ENCODE measurements at regions not wholly inside any gene's neighbourhood (a gene's known extent, or its start where the extent isn't known, plus 50 kb on each side); places are given as distances from the start of the nearest gene placed in this dataset.

GRCh38 chr1:183711741-183712361 lies 58.7 kb upstream of the APOBEC4 start:
- DNase-seq (ENCODE audit: low spot score) = peak; percentile 40

DNA sequence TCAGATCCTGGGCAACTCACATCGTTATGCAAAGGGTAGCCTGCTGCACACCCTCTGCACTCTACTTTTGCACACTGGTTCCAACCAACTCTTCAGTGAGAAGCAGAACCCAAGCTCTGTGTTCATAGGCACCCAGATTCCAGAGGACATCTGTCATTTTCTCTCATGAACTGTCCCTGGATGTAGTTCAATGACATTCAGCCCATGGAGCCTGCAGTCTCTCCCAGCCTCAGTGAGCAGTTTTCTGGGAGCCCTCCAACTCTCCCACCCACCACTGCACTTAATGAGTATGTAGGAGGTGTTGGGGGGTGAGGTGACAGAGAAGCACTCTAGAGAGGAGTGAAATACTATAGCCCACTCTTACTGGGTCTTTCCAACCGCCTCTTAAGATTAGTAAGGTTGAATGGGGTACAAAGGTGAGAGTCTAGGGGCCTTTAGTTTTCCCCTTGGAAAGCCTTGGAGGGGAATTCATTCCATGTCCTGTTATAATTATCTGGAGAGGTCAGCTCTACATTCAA lies 58.1 kb upstream of the APOBEC4 start:
- DNase-seq (ENCODE audit: low spot score) = no peak

DNA sequence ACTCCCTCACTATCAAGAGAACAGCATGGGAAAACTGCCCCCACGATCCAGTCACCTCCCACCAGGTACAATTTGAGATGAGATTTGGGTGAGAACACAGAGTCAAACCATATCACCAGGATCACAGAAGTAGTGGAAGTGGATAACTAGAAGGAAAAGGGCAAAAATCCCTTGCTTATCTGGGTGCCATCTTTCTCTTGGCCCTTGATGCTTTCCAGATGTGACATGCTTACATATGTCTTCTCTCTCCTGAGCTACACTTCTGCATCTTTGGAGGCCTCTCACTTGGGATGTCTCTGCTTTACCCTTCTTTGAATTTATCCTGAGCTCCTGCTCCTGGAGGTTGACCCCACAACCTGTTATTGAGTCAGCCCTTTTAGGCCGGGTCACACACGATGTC lies 57.6 kb upstream of the APOBEC4 start:
- DNase-seq (ENCODE audit: low spot score) = no peak

GRCh38 chr1:183710333-183710732 lies 57.2 kb upstream of the APOBEC4 start:
- no peak for DNase-seq (ENCODE audit: low spot score)

DNA sequence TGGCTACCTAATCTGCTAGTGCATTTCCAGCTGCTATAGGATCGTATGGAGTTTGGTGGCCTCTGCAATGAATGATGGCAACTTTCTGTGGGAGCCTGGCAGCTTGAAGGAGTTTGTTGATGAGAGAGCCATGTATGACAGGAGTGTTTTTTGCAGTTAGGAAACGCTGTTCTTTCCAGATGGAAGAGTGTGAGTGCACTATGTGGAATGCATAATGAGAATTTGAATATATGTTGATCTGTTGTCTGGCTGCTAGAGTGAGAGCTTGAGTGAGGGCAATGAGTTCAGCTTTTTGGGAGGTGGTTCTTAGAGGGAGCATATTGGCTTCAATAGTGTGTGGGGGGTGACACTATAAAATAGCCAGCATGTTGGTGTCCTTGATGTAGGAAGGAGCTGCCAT lies 51.0 kb upstream of the APOBEC4 start:
- DNase-seq (ENCODE audit: low spot score) = no peak

All from putamen (tissue), 1 donor.